Right lung (tissue), 2 donors: ENCODE measurements at regions not wholly inside any gene's neighbourhood (a gene's known extent, or its start where the extent isn't known, plus 50 kb on each side); places are given as distances from the start of the nearest gene placed in this dataset.

Experiments used
- DNase-seq, 2 donors: peaks; one replicate each; pipeline ENCODE4 v3.0.0-alpha.2; 2013

- DNase-seq: no peak
Measured at GRCh38 chr18:40558706-40559392, 1396.2 kb upstream of the PIK3C3 start.

- DNase-seq: peak; percentile 29 to 35
Measured at GRCh38 chr18:40555914-40556313, 1399.1 kb upstream of the PIK3C3 start.

- DNase-seq: no peak
Measured at GRCh38 chr18:40553029-40553428, 1402.0 kb upstream of the PIK3C3 start.

GRCh38 chr18:40546875-40547274 lies 1408.2 kb upstream of the PIK3C3 start:
- no peak for DNase-seq

GRCh38 chr18:40534723-40535122 lies 1420.3 kb upstream of the PIK3C3 start:
- DNase-seq: no peak

- DNase-seq: no peak
Measured at GRCh38 chr18:40532046-40532445, 1423.0 kb upstream of the PIK3C3 start.

GRCh38 chr18:40531051-40531450 lies 1424.0 kb upstream of the PIK3C3 start:
- DNase-seq: no peak

- no peak for DNase-seq
Measured at GRCh38 chr18:40529478-40529877, 1425.6 kb upstream of the PIK3C3 start.

GRCh38 chr18:40524881-40525280 lies 1430.2 kb upstream of the PIK3C3 start:
- DNase-seq: no peak

GRCh38 chr18:40523287-40523686 lies 1431.7 kb upstream of the PIK3C3 start:
- DNase-seq: no peak

GRCh38 chr18:40501026-40501425 lies 1454.0 kb upstream of the PIK3C3 start:
- no peak for DNase-seq

GRCh38 chr18:40494603-40495002 lies 1460.4 kb upstream of the PIK3C3 start:
- DNase-seq: no peak

GRCh38 chr18:40493316-40493715 lies 1461.7 kb upstream of the PIK3C3 start:
- no peak for DNase-seq

- DNase-seq: no peak
Measured at GRCh38 chr18:40489301-40489700, 1465.7 kb upstream of the PIK3C3 start.

GRCh38 chr18:40485318-40485717 lies 1469.7 kb upstream of the PIK3C3 start:
- no peak for DNase-seq

GRCh38 chr18:40473221-40474029 lies 1481.6 kb upstream of the PIK3C3 start:
- DNase-seq: no peak

GRCh38 chr18:40470723-40471122 lies 1484.3 kb upstream of the PIK3C3 start:
- DNase-seq: no peak

GRCh38 chr18:40469851-40470250 lies 1485.2 kb upstream of the PIK3C3 start:
- DNase-seq: no peak

- DNase-seq: no peak
Measured at GRCh38 chr18:40469316-40469715, 1485.7 kb upstream of the PIK3C3 start.

GRCh38 chr18:40464032-40464431 lies 1491.0 kb upstream of the PIK3C3 start:
- no peak for DNase-seq

- no peak for DNase-seq
Measured at GRCh38 chr18:40453903-40454302, 1501.1 kb upstream of the PIK3C3 start.

GRCh38 chr18:40452599-40452998 lies 1502.4 kb upstream of the PIK3C3 start:
- DNase-seq: no peak

- no peak for DNase-seq
Measured at GRCh38 chr18:40450751-40451150, 1504.3 kb upstream of the PIK3C3 start.
